GM18907 (cell line): ENCODE measurements at regions not wholly inside any gene's neighbourhood (a gene's known extent, or its start where the extent isn't known, plus 50 kb on each side); places are given as distances from the start of the nearest gene placed in this dataset.

Source experiments
- ATAC-seq: cut with Tn5 transposase; IDR thresholded peaks from one replicate; pipeline ENCODE4 v1.9.1; 2021; ENCODE audit warnings: mild to moderate bottlenecking, moderate library complexity; ENCODE audit not compliant: unreplicated experiment

- ATAC-seq, result no peak
Observed at GRCh38 chr1:227378871-227379554, 60.7 kb upstream of the CDC42BPA start.

GRCh38 chr1:227378181-227378580 lies 59.9 kb upstream of the CDC42BPA start:
- ATAC-seq, result no peak

- ATAC-seq, result no peak
Observed at GRCh38 chr1:227374846-227375245, 56.6 kb upstream of the CDC42BPA start.

GRCh38 chr1:227372726-227373130 lies 54.4 kb upstream of the CDC42BPA start:
- no peak for ATAC-seq

- no peak for ATAC-seq
Observed at GRCh38 chr1:227370533-227371254, 52.4 kb upstream of the CDC42BPA start.

DNA sequence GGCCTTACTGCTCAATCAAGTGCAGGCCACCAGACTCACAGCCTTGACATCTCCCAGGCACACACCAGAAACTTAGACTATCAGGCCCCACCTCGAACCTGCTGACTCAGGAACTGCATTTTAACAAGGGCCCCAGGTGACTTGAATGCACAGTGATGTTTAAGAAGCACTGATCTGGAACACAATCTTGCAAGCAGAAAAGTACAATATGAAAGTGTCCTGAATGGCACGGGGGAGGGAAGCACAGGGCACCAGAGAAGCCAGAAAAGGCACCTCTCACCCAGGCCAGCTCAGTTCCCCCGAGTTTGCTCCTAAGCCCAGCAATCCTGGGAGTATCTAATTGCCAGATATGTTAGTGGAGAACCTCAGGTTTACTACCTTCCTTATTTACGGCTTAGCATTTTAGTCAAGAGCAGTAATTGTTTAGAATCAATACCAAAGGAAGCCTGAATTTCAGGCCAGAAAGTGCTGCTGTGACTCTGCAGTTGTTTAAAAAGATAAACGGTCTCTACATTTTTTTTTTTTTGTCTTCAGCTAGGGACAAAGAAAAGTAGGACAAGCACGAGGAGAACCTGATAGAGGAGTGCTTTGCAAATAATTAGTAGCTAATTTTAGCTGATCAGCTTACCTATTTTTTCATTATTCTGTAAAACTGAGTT lies 50.9 kb upstream of the CDC42BPA start:
- no peak for ATAC-seq
